ENCODE measurements at regions not wholly inside any gene's neighbourhood (a gene's known extent, or its start where the extent isn't known, plus 50 kb on each side); places are given as distances from the start of the nearest gene placed in this dataset.

DNA sequence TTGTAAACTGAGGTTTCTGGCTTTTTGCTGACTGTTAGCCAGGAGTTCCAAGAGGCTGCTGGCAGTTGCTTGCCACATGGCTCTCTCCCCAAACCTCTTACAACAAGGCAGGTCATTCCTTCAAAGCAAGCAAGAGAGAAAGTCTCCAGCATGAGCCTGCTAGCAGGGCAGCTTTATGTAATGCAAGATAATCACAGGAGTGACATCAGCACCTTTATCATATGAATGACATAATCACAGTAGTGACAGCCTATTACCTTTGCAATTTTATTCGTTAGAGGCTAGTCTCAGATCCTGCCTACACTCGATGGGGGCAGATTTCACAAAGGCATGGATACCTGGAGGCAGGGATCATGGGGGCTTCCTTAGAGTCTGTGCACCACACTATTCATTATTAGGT is 79.5 kb upstream of the KCNJ16 start:
- H3K27ac ChIP-seq, result no peak overlapping the region
- no peak overlapping the region for H3K4me3 ChIP-seq
- intact Hi-C loops (cut with DNase I; ENCODE audit: low total_unique reads), result no loop called here
- H3K36me3 ChIP-seq, result no peaks in the 10 kb centered on the region
- H3K4me1 ChIP-seq, result no peaks in the 10 kb centered on the region
- H3K27me3 ChIP-seq, result no peaks in the 10 kb centered on the region
- peaks cover 0 to 12% of the 10 kb centered on the region in 2 donors for H3K9me3 ChIP-seq
- DNase-seq (ENCODE audit: low spot score in 2 of 2), result no peak
- TF ChIP-seq POLR2A (IDR thresholded peaks at IDR 0.05), result no peak
- TF ChIP-seq, protein P1, sequence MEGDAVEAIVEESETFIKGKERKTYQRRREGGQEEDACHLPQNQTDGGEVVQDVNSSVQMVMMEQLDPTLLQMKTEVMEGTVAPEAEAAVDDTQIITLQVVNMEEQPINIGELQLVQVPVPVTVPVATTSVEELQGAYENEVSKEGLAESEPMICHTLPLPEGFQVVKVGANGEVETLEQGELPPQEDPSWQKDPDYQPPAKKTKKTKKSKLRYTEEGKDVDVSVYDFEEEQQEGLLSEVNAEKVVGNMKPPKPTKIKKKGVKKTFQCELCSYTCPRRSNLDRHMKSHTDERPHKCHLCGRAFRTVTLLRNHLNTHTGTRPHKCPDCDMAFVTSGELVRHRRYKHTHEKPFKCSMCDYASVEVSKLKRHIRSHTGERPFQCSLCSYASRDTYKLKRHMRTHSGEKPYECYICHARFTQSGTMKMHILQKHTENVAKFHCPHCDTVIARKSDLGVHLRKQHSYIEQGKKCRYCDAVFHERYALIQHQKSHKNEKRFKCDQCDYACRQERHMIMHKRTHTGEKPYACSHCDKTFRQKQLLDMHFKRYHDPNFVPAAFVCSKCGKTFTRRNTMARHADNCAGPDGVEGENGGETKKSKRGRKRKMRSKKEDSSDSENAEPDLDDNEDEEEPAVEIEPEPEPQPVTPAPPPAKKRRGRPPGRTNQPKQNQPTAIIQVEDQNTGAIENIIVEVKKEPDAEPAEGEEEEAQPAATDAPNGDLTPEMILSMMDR (IDR thresholded peaks at IDR 0.05), result no peak
- TF ChIP-seq POLR2AphosphoS5 (IDR thresholded peaks at IDR 0.05), result no peak

DNA sequence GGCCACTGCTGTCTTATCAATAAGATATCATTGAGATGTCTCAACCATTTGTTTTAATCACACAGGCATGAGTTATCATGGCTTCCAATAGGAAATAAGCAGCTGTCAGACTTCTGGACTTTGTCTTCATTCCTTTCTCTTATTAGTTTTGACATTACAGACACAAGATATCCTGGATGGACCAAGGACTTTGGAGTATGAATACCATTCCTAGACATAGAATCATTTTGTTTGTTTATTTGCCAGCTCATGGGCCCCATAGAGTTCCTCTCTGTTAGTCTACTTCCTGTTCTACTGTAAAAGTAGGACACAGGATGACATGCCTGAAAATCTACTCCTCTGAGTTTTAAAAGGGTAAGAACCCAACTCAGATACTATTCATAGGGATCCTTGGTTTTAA is 77.7 kb upstream of the KCNJ16 start:
- Histone ChIP-seq H3K36me3 (no peaks in the 10 kb centered on the region), H3K27ac (no peak overlapping the region), H3K27me3 (no peaks in the 10 kb centered on the region), H3K9me3 (peaks cover 0 to 12% of the 10 kb centered on the region in 2 donors), H3K4me3 (no peak overlapping the region), H3K4me1 (no peaks in the 10 kb centered on the region)
- TF ChIP-seq POLR2A (IDR thresholded peaks at IDR 0.05) (no peak), POLR2AphosphoS5 (IDR thresholded peaks at IDR 0.05) (no peak)
- TF ChIP-seq, protein P1 (IDR thresholded peaks at IDR 0.05), result no peak
- DNase-seq (ENCODE audit: low spot score in 2 of 2), result no peak
- intact Hi-C loops (cut with DNase I; ENCODE audit: low total_unique reads), result no loop called here

DNA sequence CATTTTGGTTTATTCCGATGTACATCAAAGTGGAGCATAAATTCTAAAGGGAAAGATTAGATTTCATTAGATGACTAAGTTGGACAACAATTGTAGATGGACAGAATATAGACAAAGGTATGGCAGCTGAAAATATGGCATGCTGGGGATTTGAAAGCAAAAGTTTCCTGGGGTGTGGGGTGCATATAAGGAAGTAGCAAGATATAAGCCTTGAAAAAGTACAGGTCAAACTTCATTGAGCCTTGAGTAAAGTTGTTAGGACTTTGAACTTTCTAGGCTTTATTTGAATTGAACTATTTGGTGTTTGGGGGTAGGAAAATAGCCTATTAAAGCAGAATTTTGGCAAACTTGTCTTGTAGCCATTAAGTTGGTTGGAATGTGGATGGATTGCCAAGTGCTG is 75.8 kb upstream of the KCNJ16 start:
- DNase-seq (ENCODE audit: low spot score in 2 of 2), result no peak
- H3K27me3 ChIP-seq, result no peaks in the 10 kb centered on the region
- H3K9me3 ChIP-seq, result peaks cover 0 to 12% of the 10 kb centered on the region in 2 donors
- no peak overlapping the region for H3K4me3 ChIP-seq
- TF ChIP-seq POLR2A (IDR thresholded peaks at IDR 0.05) (no peak), POLR2AphosphoS5 (IDR thresholded peaks at IDR 0.05) (no peak)
- no peak overlapping the region for H3K27ac ChIP-seq
- H3K36me3 ChIP-seq, result no peaks in the 10 kb centered on the region
- intact Hi-C loops (cut with DNase I; ENCODE audit: low total_unique reads), result no loop called here
- no peaks in the 10 kb centered on the region for H3K4me1 ChIP-seq

DNA sequence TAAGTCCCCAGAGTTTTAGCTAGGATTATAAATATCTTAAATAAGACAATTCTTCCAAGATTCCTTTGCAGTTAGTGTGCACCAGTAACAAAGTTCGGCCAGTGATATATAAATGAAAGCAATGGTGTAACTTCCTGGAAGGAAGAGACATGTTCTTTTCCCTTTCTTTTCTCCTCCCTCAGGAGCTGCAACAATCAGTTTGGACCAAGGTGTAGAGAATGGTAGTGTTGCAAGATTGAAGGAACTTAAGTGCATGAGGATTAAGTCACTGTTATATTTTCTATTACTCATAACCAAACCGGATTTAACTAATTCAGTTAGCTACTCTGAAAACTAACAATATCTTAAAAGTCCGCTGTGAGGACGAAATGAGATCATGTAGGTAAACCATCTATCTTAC is 68.9 kb upstream of the KCNJ16 start:
- no peaks in the 10 kb centered on the region for H3K36me3 ChIP-seq
- DNase-seq (ENCODE audit: low spot score in 2 of 2), result no peak
- H3K4me1 ChIP-seq, result no peaks in the 10 kb centered on the region
- no peak overlapping the region for H3K27ac ChIP-seq
- intact Hi-C loops (cut with DNase I; ENCODE audit: low total_unique reads), result no loop called here
- no peak overlapping the region for H3K4me3 ChIP-seq
- TF ChIP-seq POLR2A (IDR thresholded peaks at IDR 0.05) (no peak), POLR2AphosphoS5 (IDR thresholded peaks at IDR 0.05) (no peak)
- TF ChIP-seq, protein P1 (IDR thresholded peaks at IDR 0.05), result no peak
- no peaks in the 10 kb centered on the region for H3K9me3 ChIP-seq
- no peaks in the 10 kb centered on the region for H3K27me3 ChIP-seq

DNA sequence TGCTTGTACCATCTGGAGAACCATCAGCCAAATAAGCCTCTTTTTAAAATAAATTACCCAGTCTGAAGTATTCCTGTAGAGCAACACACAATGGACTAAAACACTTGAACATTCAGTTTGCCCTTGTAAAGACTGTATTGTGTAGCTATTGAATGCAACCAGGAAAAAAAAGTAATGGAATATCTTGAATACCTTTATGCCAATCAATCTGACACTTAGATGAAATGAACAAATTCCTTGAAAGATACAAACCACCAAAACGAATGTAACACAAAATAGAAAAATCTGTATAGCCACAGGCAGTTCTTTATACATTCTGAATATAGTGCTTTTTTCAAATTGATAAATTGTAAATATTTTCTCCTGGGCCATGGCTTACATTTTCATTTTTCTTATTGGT is 63.3 kb upstream of the KCNJ16 start:
- no peaks in the 10 kb centered on the region for H3K9me3 ChIP-seq
- no peaks in the 10 kb centered on the region for H3K36me3 ChIP-seq
- intact Hi-C loops (cut with DNase I; ENCODE audit: low total_unique reads), result no loop called here
- H3K27me3 ChIP-seq, result no peaks in the 10 kb centered on the region
- no peaks in the 10 kb centered on the region for H3K4me1 ChIP-seq
- no peak for TF ChIP-seq POLR2AphosphoS5 (IDR thresholded peaks at IDR 0.05)
- no peak for TF ChIP-seq POLR2A (IDR thresholded peaks at IDR 0.05)
- TF ChIP-seq, protein P1 (IDR thresholded peaks at IDR 0.05), result no peak
- DNase-seq (ENCODE audit: low spot score in 2 of 2), result no peak
- no peak overlapping the region for H3K27ac ChIP-seq
- no peak overlapping the region for H3K4me3 ChIP-seq

DNA sequence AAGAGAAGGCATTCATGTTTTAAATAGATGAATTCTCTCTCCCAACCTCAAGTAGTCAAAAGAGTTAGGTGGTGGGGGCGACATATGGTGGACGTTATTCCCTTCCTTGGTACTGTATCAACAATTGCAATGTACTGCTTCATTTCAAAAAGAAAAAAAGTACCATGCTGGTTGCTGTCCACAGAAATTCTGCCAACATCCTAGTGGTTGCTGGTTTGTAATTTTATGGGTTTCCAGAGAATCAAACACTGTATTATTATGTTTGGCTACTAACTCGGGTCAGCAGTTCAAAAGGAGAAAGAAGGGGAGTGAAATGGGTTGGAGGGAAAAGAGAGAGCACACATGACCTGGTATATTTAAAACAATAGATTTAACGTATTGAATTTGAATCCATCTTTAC is 61.1 kb upstream of the KCNJ16 start:
- no peaks in the 10 kb centered on the region for H3K9me3 ChIP-seq
- intact Hi-C loops (cut with DNase I; ENCODE audit: low total_unique reads), result no loop called here
- TF ChIP-seq POLR2AphosphoS5 (IDR thresholded peaks at IDR 0.05) (no peak), POLR2A (IDR thresholded peaks at IDR 0.05) (no peak)
- TF ChIP-seq, protein P1 (IDR thresholded peaks at IDR 0.05), result no peak

More for the DNA sequence above, 61.1 kb upstream of the KCNJ16 start:
- no peaks in the 10 kb centered on the region for H3K4me1 ChIP-seq
- no peak overlapping the region for H3K4me3 ChIP-seq
- no peak overlapping the region for H3K27ac ChIP-seq
- H3K27me3 ChIP-seq, result no peaks in the 10 kb centered on the region
- DNase-seq (ENCODE audit: low spot score in 2 of 2), result no peak
- H3K36me3 ChIP-seq, result no peaks in the 10 kb centered on the region

Measured in breast epithelium (tissue), 4 donors.